ENCODE measurements at regions not wholly inside any gene's neighbourhood (a gene's known extent, or its start where the extent isn't known, plus 50 kb on each side); places are given as distances from the start of the nearest gene placed in this dataset.

GRCh38 chr13:107643615-107644014, 571.7 kb downstream of the LIG4 start:
- H3K9me3 ChIP-seq (ENCODE audit: control insufficient read depth, insufficient read depth, low read depth, low read length), result no peaks in the 10 kb centered on the region
- H3K36me3 ChIP-seq (ENCODE audit: control insufficient read depth in 2 of 2, insufficient read depth in 1 of 2, low read length in 2 of 2), result no peaks in the 10 kb centered on the region
- no peaks in the 10 kb centered on the region for H3K4me1 ChIP-seq (ENCODE audit: control insufficient read depth, insufficient read depth, low read length)
- TF ChIP-seq ZFP41 (tag by site-specific recombination; IDR thresholded peaks at IDR 0.05; ENCODE audit: borderline replicate concordance) (no peak), ZNF391 (tag by site-specific recombination; IDR thresholded peaks at IDR 0.05; ENCODE audit: borderline replicate concordance, low read depth) (no peak), ZNF37A (tag by site-specific recombination; IDR thresholded peaks at IDR 0.05) (no peak)
- TF ChIP-seq, protein P1, sequence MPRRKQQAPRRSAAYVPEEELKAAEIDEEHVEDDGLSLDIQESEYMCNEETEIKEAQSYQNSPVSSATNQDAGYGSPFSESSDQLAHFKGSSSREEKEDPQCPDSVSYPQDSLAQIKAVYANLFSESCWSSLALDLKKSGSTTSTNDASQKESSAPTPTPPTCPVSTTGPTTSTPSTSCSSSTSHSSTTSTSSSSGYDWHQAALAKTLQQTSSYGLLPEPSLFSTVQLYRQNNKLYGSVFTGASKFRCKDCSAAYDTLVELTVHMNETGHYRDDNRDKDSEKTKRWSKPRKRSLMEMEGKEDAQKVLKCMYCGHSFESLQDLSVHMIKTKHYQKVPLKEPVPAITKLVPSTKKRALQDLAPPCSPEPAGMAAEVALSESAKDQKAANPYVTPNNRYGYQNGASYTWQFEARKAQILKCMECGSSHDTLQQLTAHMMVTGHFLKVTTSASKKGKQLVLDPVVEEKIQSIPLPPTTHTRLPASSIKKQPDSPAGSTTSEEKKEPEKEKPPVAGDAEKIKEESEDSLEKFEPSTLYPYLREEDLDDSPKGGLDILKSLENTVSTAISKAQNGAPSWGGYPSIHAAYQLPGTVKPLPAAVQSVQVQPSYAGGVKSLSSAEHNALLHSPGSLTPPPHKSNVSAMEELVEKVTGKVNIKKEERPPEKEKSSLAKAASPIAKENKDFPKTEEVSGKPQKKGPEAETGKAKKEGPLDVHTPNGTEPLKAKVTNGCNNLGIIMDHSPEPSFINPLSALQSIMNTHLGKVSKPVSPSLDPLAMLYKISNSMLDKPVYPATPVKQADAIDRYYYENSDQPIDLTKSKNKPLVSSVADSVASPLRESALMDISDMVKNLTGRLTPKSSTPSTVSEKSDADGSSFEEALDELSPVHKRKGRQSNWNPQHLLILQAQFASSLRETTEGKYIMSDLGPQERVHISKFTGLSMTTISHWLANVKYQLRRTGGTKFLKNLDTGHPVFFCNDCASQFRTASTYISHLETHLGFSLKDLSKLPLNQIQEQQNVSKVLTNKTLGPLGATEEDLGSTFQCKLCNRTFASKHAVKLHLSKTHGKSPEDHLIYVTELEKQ (tag by site-specific recombination; IDR thresholded peaks at IDR 0.05; ENCODE audit: borderline replicate concordance), result no peak
- H3K27ac ChIP-seq (ENCODE audit: extremely low read depth, low read depth, low read length), result no peak overlapping the region
- no peak overlapping the region for H3K4me3 ChIP-seq (ENCODE audit: low read depth, low read length)
- CTCF ChIA-PET, result no interaction called here
- POLR2A ChIA-PET, result no interaction called here

- Histone ChIP-seq H3K4me1 (ENCODE audit: control insufficient read depth, insufficient read depth, low read length) (no peaks in the 10 kb centered on the region), H3K27ac (ENCODE audit: extremely low read depth, low read depth, low read length) (no peak overlapping the region), H3K9me3 (ENCODE audit: control insufficient read depth, insufficient read depth, low read depth, low read length) (no peaks in the 10 kb centered on the region), H3K4me3 (ENCODE audit: low read depth, low read length) (no peak overlapping the region), H3K36me3 (ENCODE audit: control insufficient read depth in 2 of 2, insufficient read depth in 1 of 2, low read length in 2 of 2) (no peaks in the 10 kb centered on the region)
- POLR2A ChIA-PET, result no interaction called here
- CTCF ChIA-PET, result no interaction called here
- TF ChIP-seq ZNF624 (tag by site-specific recombination; IDR thresholded peaks at IDR 0.05) (no peak), ZNF274 (IDR thresholded peaks at IDR 0.05; ENCODE audit: low read length) (no peak), ZNF274 (tag by site-specific recombination; IDR thresholded peaks at IDR 0.05; ENCODE audit: borderline replicate concordance) (no peak), ZNF433 (tag by site-specific recombination; IDR thresholded peaks at IDR 0.05; ENCODE audit: low read depth) (no peak), KLF16 (tag by site-specific recombination; IDR thresholded peaks at IDR 0.05) (no peak), GLIS2 (tag by site-specific recombination; IDR thresholded peaks at IDR 0.05) (no peak), ZNF248 (tag by site-specific recombination; IDR thresholded peaks at IDR 0.05) (no peak), ZNF48 (tag by site-specific recombination; IDR thresholded peaks at IDR 0.05) (no peak), ZNF350 (tag by site-specific recombination; IDR thresholded peaks at IDR 0.05) (no peak), MEIS1 (CRISPR knock-in tag; IDR thresholded peaks at IDR 0.05; ENCODE audit: borderline replicate concordance) (no peak), ZSCAN30 (tag by site-specific recombination; IDR thresholded peaks at IDR 0.05) (no peak), ZSCAN18 (tag by site-specific recombination; IDR thresholded peaks at IDR 0.05) (no peak), SCRT2 (tag by site-specific recombination; IDR thresholded peaks at IDR 0.05) (no peak), ZNF214 (tag by site-specific recombination; IDR thresholded peaks at IDR 0.05; ENCODE audit: borderline replicate concordance) (no peak), ZNF654 (tag by site-specific recombination; IDR thresholded peaks at IDR 0.05; ENCODE audit: low read depth) (no peak)
- TF ChIP-seq, protein P2, sequence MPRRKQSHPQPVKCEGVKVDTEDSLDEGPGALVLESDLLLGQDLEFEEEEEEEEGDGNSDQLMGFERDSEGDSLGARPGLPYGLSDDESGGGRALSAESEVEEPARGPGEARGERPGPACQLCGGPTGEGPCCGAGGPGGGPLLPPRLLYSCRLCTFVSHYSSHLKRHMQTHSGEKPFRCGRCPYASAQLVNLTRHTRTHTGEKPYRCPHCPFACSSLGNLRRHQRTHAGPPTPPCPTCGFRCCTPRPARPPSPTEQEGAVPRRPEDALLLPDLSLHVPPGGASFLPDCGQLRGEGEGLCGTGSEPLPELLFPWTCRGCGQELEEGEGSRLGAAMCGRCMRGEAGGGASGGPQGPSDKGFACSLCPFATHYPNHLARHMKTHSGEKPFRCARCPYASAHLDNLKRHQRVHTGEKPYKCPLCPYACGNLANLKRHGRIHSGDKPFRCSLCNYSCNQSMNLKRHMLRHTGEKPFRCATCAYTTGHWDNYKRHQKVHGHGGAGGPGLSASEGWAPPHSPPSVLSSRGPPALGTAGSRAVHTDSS (tag by site-specific recombination; IDR thresholded peaks at IDR 0.05), result no peak
- TF ChIP-seq, protein P3, sequence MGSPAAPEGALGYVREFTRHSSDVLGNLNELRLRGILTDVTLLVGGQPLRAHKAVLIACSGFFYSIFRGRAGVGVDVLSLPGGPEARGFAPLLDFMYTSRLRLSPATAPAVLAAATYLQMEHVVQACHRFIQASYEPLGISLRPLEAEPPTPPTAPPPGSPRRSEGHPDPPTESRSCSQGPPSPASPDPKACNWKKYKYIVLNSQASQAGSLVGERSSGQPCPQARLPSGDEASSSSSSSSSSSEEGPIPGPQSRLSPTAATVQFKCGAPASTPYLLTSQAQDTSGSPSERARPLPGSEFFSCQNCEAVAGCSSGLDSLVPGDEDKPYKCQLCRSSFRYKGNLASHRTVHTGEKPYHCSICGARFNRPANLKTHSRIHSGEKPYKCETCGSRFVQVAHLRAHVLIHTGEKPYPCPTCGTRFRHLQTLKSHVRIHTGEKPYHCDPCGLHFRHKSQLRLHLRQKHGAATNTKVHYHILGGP (tag by site-specific recombination; IDR thresholded peaks at IDR 0.05), result no peak
These were observed 572.5 kb downstream of the LIG4 start for GRCh38 chr13:107642831-107643230.
